HepG2 (cell line): ENCODE measurements at regions not wholly inside any gene's neighbourhood (a gene's known extent, or its start where the extent isn't known, plus 50 kb on each side); places are given as distances from the start of the nearest gene placed in this dataset.

Source experiments
- ATAC-seq: fragments of 200-7000 bp; cut with Tn5 transposase; 3 replicates; pipeline ENCODE4 v1.9.1; 2020; ENCODE audit warnings: mild to moderate bottlenecking, moderate library complexity
- BruUV-seq: library from RNA; stranded (reverse); fragments of 400-500 nt; replicated peaks from 2 replicates; lab custom pipeline; 2021; lab: Mats Ljungman, UMichigan
- CTCF ChIA-PET: fragments of 300-600 bp; formaldehyde crosslinking; extraction: SDS; loops from one replicate; lab custom pipeline; 2021; ENCODE audit warnings: low total read pairs, inconsistent platforms, low intra/inter-chr PET ratio; lab: Yijun Ruan, JAX
- POLR2A ChIA-PET: fragments of 350-600 bp; sonication (Branson Sonifier 250); formaldehyde crosslinking; loops from one replicate; lab custom pipeline; 2020; ENCODE audit warnings: antibody characterized with exemption, inconsistent platforms; lab: Yijun Ruan, JAX
- DNase-seq: peaks from one replicate; pipeline ENCODE4 v3.0.0-alpha.2; 2015; ENCODE audit warnings: low spot score
- FAIRE-seq: peaks from 3 replicates; lab custom pipeline; 2011; peaks lifted over from hg19 to GRCh38; lab: Jason Lieb, UNC
- H2AFZ ChIP-seq: one replicate; pipeline ENCODE4 v1.6.1; 2011; ENCODE audit warnings: low read length, inconsistent platforms
- H3K27ac ChIP-seq: fragments of 300-600 bp; 3 replicates; pipeline ENCODE4 v1.8.0; 2011; ENCODE audit warnings: mixed run types, mild to moderate bottlenecking, mixed read lengths, low read length, inconsistent platforms; ENCODE audit not compliant: insufficient read depth; ENCODE audit errors: extremely low read length
- H3K27me3 ChIP-seq, 2 experiments: fragments of 200-600 bp in 1 of 2; 2 replicates in 1 of 2; 3 replicates in 1 of 2; pipeline versions ENCODE4 v1.6.0 to v1.8.0; 2011; ENCODE audit warnings: low read length in 2 of 2, mild to moderate bottlenecking in 2 of 2, moderate library complexity in 2 of 2, inconsistent platforms in 1 of 2; ENCODE audit not compliant: insufficient read depth in 2 of 2, control insufficient read depth in 1 of 2
- H3K36me3 ChIP-seq, 2 experiments: fragments of 200-600 bp in 1 of 2; replicated peaks in 1 of 2; 2 replicates in 1 of 2; 3 replicates in 1 of 2; pipeline versions ENCODE4 v1.5.1 to v1.8.0; 2011; ENCODE audit warnings: low read length in 2 of 2, inconsistent platforms in 1 of 2; ENCODE audit not compliant: insufficient read depth in 2 of 2, control insufficient read depth in 1 of 2
- H3K4me1 ChIP-seq: 2 replicates; pipeline ENCODE4 v1.5.1; 2012; ENCODE audit warnings: low read length, inconsistent platforms; ENCODE audit not compliant: insufficient read depth
- H3K4me2 ChIP-seq: 2 replicates; pipeline ENCODE4 v1.6.0; 2011; ENCODE audit warnings: low read depth, low read length, inconsistent platforms
- H3K4me3 ChIP-seq, 3 experiments: fragments of 200-600 bp in 1 of 3; sonication (generic), shearing (Covaris generic) in 1 of 3; replicated peaks in 1 of 3; 2 replicates each; pipeline ENCODE4 v1.5.1; 2011 to 2016; ENCODE audit warnings: low read length in 3 of 3, inconsistent platforms in 2 of 3, low read depth in 2 of 3, mild to moderate bottlenecking in 2 of 3, control low read depth in 1 of 3, mixed read lengths in 1 of 3; ENCODE audit not compliant: insufficient read depth in 1 of 3
- H3K79me2 ChIP-seq: one replicate; pipeline ENCODE4 v1.6.1; 2011; ENCODE audit warnings: low read length, inconsistent platforms; ENCODE audit not compliant: insufficient read depth
- H3K9ac ChIP-seq: 2 replicates; pipeline ENCODE4 v1.6.0; 2011; ENCODE audit warnings: mild to moderate bottlenecking, low read depth, low read length, inconsistent platforms; ENCODE audit not compliant: insufficient read depth
- H3K9me3 ChIP-seq: 2 replicates; pipeline ENCODE4 v1.5.1; 2012; ENCODE audit warnings: mild to moderate bottlenecking, low read length
- H4K20me1 ChIP-seq: 2 replicates; pipeline ENCODE4 v1.6.0; 2011; ENCODE audit warnings: inconsistent platforms, mild to moderate bottlenecking, low read length, moderate library complexity; ENCODE audit not compliant: insufficient read depth
- HDAC1 ChIP-seq: sonication (generic); formaldehyde crosslinking; IDR thresholded peaks from 2 replicates; pipeline ENCODE4 v1.5.1; 2020; ENCODE audit warnings: mild to moderate bottlenecking, missing genetic modification reagents
- MIXL1 ChIP-seq: IDR thresholded peaks from 2 replicates; pipeline ENCODE4 v1.6.1; 2016
- NFYC ChIP-seq: IDR thresholded peaks from 2 replicates; pipeline ENCODE4 v1.6.1; 2016; ENCODE audit warnings: missing genetic modification reagents, missing compliant biosample characterization
- THAP11 ChIP-seq: IDR thresholded peaks from 2 replicates; pipeline ENCODE4 v1.6.1; 2016; ENCODE audit warnings: missing biosample characterization, missing genetic modification reagents
- ZNF34 ChIP-seq: sonication (generic); formaldehyde crosslinking; IDR thresholded peaks from 2 replicates; pipeline ENCODE4 v1.4.0; 2020; ENCODE audit warnings: mild to moderate bottlenecking, missing genetic modification reagents, borderline replicate concordance
- ZNF598 ChIP-seq: sonication (generic); formaldehyde crosslinking; IDR thresholded peaks from 2 replicates; pipeline ENCODE4 v1.5.1; 2020; ENCODE audit warnings: mild to moderate bottlenecking, missing genetic modification reagents, borderline replicate concordance
- WGBS: methylation state at CpG from one replicate; pipeline ENCODE4 v1.1.6; 2017; ENCODE audit warnings: low lambda C conversion rate; 5-methylcytosine and 5-hydroxymethylcytosine counted together
- in situ Hi-C: cut with HindIII; loops from 2 replicates; pipeline ENCODE4 v1.10.0; 2017; ENCODE audit warnings: low pct_unique_long_range_greater_than_20kb; ENCODE audit not compliant: extremely low pct_ligation_motif_present
- intact Hi-C: fragments of 100-400 bp; cut with micrococcal nuclease; formaldehyde crosslinking; loops from one replicate; pipeline ENCODE4 v1.10.0; 2022; ENCODE audit not compliant: unreplicated experiment
- TF ChIP-seq, protein P1 (sequence below): sonication (generic); formaldehyde crosslinking; IDR thresholded peaks from 2 replicates; pipeline ENCODE4 v1.4.0; 2020; ENCODE audit warnings: missing genetic modification reagents, mild to moderate bottlenecking, borderline replicate concordance
- TF ChIP-seq, protein P2 (sequence below), 2 experiments: sonication (generic) in 1 of 2; formaldehyde crosslinking in 1 of 2; IDR thresholded peaks; 2 replicates each; pipeline versions ENCODE4 v1.5.1 to v1.6.1; 2011 to 2020; ENCODE audit warnings: borderline replicate concordance in 1 of 2, low read depth in 1 of 2, low read length in 1 of 2, mild to moderate bottlenecking in 1 of 2, missing genetic modification reagents in 1 of 2, moderate library complexity in 1 of 2
- TF ChIP-seq, protein P3 (sequence below): sonication (generic); formaldehyde crosslinking; IDR thresholded peaks from 2 replicates; pipeline ENCODE4 v1.4.0; 2020; ENCODE audit warnings: missing genetic modification reagents, borderline replicate concordance

DNA sequence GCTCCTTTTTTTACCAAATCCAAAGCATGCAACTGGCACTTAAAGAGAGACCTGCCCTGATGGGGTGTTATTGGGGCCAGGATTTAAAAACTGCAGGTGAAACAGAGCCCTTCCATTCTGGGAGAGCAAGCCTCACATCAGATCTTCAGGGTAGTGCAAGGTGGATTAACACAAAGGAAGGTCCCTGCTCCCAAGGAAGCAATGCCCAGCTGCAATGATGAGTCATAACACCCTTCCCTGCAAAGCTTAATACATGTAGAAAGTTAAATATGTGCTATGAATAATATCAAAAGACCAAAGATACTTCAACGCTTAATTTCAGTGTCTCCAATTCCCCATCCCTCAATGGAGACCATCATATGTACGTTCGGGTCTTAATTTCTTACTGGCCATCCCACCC lies 508.0 kb downstream of the OMA1 start:
- TF ChIP-seq HDAC1 (CRISPR knock-in tag): no peak
- no peak for TF ChIP-seq ZNF34 (CRISPR knock-in tag)
- TF ChIP-seq THAP11 (CRISPR knock-in tag): no peak
- no peak for TF ChIP-seq ZNF598 (CRISPR knock-in tag)
- TF ChIP-seq, protein P1, sequence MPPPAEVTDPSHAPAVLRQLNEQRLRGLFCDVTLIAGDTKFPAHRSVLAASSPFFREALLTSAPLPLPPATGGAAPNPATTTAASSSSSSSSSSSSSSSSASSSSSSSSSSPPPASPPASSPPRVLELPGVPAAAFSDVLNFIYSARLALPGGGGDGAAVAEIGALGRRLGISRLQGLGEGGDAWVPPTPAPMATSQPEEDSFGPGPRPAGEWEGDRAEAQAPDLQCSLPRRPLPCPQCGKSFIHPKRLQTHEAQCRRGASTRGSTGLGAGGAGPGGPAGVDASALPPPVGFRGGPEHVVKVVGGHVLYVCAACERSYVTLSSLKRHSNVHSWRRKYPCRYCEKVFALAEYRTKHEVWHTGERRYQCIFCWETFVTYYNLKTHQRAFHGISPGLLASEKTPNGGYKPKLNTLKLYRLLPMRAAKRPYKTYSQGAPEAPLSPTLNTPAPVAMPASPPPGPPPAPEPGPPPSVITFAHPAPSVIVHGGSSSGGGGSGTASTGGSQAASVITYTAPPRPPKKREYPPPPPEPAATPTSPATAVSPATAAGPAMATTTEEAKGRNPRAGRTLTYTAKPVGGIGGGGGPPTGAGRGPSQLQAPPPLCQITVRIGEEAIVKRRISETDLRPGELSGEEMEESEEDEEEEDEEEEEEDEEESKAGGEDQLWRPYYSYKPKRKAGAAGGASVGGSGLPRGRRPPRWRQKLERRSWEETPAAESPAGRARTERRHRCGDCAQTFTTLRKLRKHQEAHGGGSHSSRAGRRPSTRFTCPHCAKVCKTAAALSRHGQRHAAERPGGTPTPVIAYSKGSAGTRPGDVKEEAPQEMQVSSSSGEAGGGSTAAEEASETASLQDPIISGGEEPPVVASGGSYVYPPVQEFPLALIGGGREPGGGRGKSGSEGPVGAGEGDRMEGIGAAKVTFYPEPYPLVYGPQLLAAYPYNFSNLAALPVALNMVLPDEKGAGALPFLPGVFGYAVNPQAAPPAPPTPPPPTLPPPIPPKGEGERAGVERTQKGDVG (CRISPR knock-in tag): no peak
- TF ChIP-seq, protein P2, sequence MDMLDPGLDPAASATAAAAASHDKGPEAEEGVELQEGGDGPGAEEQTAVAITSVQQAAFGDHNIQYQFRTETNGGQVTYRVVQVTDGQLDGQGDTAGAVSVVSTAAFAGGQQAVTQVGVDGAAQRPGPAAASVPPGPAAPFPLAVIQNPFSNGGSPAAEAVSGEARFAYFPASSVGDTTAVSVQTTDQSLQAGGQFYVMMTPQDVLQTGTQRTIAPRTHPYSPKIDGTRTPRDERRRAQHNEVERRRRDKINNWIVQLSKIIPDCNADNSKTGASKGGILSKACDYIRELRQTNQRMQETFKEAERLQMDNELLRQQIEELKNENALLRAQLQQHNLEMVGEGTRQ (IDR thresholded peaks at IDR 0.05; ENCODE audit: low read depth, low read length): no peak
- TF ChIP-seq, protein P2 (CRISPR knock-in tag; IDR thresholded peaks at IDR 0.05; ENCODE audit: borderline replicate concordance): no peak
- no peak for TF ChIP-seq MIXL1
- TF ChIP-seq, protein P3, sequence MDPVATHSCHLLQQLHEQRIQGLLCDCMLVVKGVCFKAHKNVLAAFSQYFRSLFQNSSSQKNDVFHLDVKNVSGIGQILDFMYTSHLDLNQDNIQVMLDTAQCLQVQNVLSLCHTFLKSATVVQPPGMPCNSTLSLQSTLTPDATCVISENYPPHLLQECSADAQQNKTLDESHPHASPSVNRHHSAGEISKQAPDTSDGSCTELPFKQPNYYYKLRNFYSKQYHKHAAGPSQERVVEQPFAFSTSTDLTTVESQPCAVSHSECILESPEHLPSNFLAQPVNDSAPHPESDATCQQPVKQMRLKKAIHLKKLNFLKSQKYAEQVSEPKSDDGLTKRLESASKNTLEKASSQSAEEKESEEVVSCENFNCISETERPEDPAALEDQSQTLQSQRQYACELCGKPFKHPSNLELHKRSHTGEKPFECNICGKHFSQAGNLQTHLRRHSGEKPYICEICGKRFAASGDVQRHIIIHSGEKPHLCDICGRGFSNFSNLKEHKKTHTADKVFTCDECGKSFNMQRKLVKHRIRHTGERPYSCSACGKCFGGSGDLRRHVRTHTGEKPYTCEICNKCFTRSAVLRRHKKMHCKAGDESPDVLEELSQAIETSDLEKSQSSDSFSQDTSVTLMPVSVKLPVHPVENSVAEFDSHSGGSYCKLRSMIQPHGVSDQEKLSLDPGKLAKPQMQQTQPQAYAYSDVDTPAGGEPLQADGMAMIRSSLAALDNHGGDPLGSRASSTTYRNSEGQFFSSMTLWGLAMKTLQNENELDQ (CRISPR knock-in tag): no peak
- no peak for TF ChIP-seq NFYC (CRISPR knock-in tag)
- in situ Hi-C loops: loop anchor here (25.0 kb wide), 1 partner anchor 1201 kb away; no protein-coding TSS in a partner anchor

More for the DNA sequence above, 508.0 kb downstream of the OMA1 start:
- no peak overlapping the region for H3K4me2 ChIP-seq
- H3K4me1 ChIP-seq: no peaks in the 10 kb centered on the region
- no peak for DNase-seq
- no peak for FAIRE-seq
- BruUV-seq: no TSS peak
- ChIA-PET POLR2A (no interaction called here), CTCF (no interaction called here)
- WGBS: 74% methylated on average over 3 of the region's 3 CpGs
- H4K20me1 ChIP-seq: no peaks in the 10 kb centered on the region
- H3K4me3 ChIP-seq: no peak overlapping the region
- no peaks in the 10 kb centered on the region for H3K9me3 ChIP-seq
- intact Hi-C loops: no loop called here
- no peak for ATAC-seq
- H3K27ac ChIP-seq: no peak overlapping the region
- H3K79me2 ChIP-seq: no peaks in the 10 kb centered on the region
- H3K27me3 ChIP-seq: no peaks in the 10 kb centered on the region; a peak in 1 of 5 replicates
- H3K9ac ChIP-seq: no peak overlapping the region
- no peaks in the 10 kb centered on the region for H3K36me3 ChIP-seq
- no peak overlapping the region for H2AFZ ChIP-seq
